GM21515 (cell line): ENCODE measurements at regions not wholly inside any gene's neighbourhood (a gene's known extent, or its start where the extent isn't known, plus 50 kb on each side); places are given as distances from the start of the nearest gene placed in this dataset.
"Not testable (repeated sequence)": the region's sequence is repeated elsewhere in the genome, so short reads cannot be mapped to it uniquely, and the experiment has no call there.

ENCODE experiments used
- ATAC-seq: cut with Tn5 transposase; IDR thresholded peaks from one replicate; pipeline ENCODE4 v1.9.1; 2021; ENCODE audit not compliant: unreplicated experiment

- ATAC-seq = no peak
These were observed 57.6 kb downstream of the CCDC59 start for GRCh38 chr12:82300611-82301010.

- no peak for ATAC-seq
These were observed 58.7 kb downstream of the CCDC59 start for GRCh38 chr12:82299319-82300025.

- ATAC-seq = no peak
These were observed 67.8 kb downstream of the CCDC59 start for GRCh38 chr12:82290415-82290814.

GRCh38 chr12:82281335-82281734 is 76.9 kb downstream of the CCDC59 start:
- not testable (repeated sequence) for ATAC-seq

GRCh38 chr12:82279536-82280058 is 78.6 kb downstream of the CCDC59 start:
- ATAC-seq = no peak

- no peak for ATAC-seq
These were observed 80.6 kb downstream of the CCDC59 start for GRCh38 chr12:82277582-82277981.

- ATAC-seq = no peak
These were observed 115.5 kb downstream of the CCDC59 start for GRCh38 chr12:82242729-82243128.

- no peak for ATAC-seq
These were observed 132.3 kb downstream of the CCDC59 start for GRCh38 chr12:82225871-82226270.

GRCh38 chr12:82223426-82223825 is 134.8 kb downstream of the CCDC59 start:
- ATAC-seq = no peak

GRCh38 chr12:82216475-82216874 is 141.7 kb downstream of the CCDC59 start:
- no peak for ATAC-seq

GRCh38 chr12:82213761-82214160 is 144.4 kb downstream of the CCDC59 start:
- ATAC-seq = no peak

GRCh38 chr12:82210882-82211281 is 147.3 kb downstream of the CCDC59 start:
- no peak for ATAC-seq

GRCh38 chr12:82209533-82209932 is 148.7 kb downstream of the CCDC59 start:
- no peak for ATAC-seq

- no peak for ATAC-seq
These were observed 150.6 kb downstream of the CCDC59 start for GRCh38 chr12:82207556-82207955.

GRCh38 chr12:82203086-82203485 is 155.1 kb downstream of the CCDC59 start:
- no peak for ATAC-seq

GRCh38 chr12:82187595-82187994 is 170.6 kb downstream of the CCDC59 start:
- no peak for ATAC-seq

- ATAC-seq = no peak
These were observed 171.2 kb downstream of the CCDC59 start for GRCh38 chr12:82187011-82187410.

- ATAC-seq = no peak
These were observed 171.9 kb downstream of the CCDC59 start for GRCh38 chr12:82186282-82186681.

- ATAC-seq = no peak
These were observed 173.3 kb downstream of the CCDC59 start for GRCh38 chr12:82184844-82185243.

- ATAC-seq = no peak
These were observed 175.5 kb downstream of the CCDC59 start for GRCh38 chr12:82182601-82183190.

GRCh38 chr12:82176761-82177490 is 181.3 kb downstream of the CCDC59 start:
- no peak for ATAC-seq

GRCh38 chr12:82176026-82176425 is 182.2 kb downstream of the CCDC59 start:
- no peak for ATAC-seq
